PC-3 (cell line): ENCODE measurements at regions not wholly inside any gene's neighbourhood (a gene's known extent, or its start where the extent isn't known, plus 50 kb on each side); places are given as distances from the start of the nearest gene placed in this dataset.

Experiments used
- CTCF ChIP-seq: fragments of 300-600 bp; sonication (generic); conservative IDR thresholded peaks from 2 replicates; pipeline ENCODE4 v1.5.1; 2017; ENCODE audit warnings: antibody characterized with exemption, low read depth, mild to moderate bottlenecking, low read length
- EZH2 ChIP-seq: fragments of 300-600 bp; sonication (generic); IDR thresholded peaks from one replicate; pipeline ENCODE4 v1.6.1; 2017; ENCODE audit warnings: antibody characterized with exemption, mild to moderate bottlenecking, low read length; ENCODE audit not compliant: unreplicated experiment
- EZH2phosphoT487 ChIP-seq: fragments of 300-600 bp; sonication (generic); IDR thresholded peaks from 2 replicates; pipeline ENCODE4 v1.6.1; 2018; ENCODE audit warnings: mild to moderate bottlenecking, antibody characterized with exemption, low read length, borderline replicate concordance

GRCh38 chr14:84298663-84299195 lies 1231.2 kb upstream of the FLRT2 start:
- no peak for TF ChIP-seq CTCF
- TF ChIP-seq EZH2 = no peak
- no peak for TF ChIP-seq EZH2phosphoT487
